ENCODE measurements at regions not wholly inside any gene's neighbourhood (a gene's known extent, or its start where the extent isn't known, plus 50 kb on each side); places are given as distances from the start of the nearest gene placed in this dataset.

GRCh38 chr12:126873701-126874100 lies 1393.3 kb upstream of the TMEM132C start:
- Histone ChIP-seq H3K27me3 (ENCODE audit: insufficient read depth, low read length) (no peaks in the 10 kb centered on the region), H3K36me3 (ENCODE audit: insufficient read depth, low read length) (no peaks in the 10 kb centered on the region), H3K4me1 (ENCODE audit: insufficient read depth, low read length) (no peaks in the 10 kb centered on the region), H3K27ac (ENCODE audit: low read depth, low read length) (no peak overlapping the region), H3K4me2 (ENCODE audit: insufficient read depth, low read length) (no peak overlapping the region), H3K4me3 (ENCODE audit: insufficient read depth, low read length) (no peak overlapping the region), H3K79me2 (ENCODE audit: insufficient read depth, low read length) (no peaks in the 10 kb centered on the region), H3K9me3 (ENCODE audit: low read depth, low read length) (no peaks in the 10 kb centered on the region), H4K20me1 (ENCODE audit: insufficient read depth, low read length) (no peaks in the 10 kb centered on the region), H2AFZ (ENCODE audit: low read length) (no peak overlapping the region)
- DNase-seq (ENCODE audit: insufficient read length, low spot score, missing footprints): no peak
- no peak for TF ChIP-seq CTCF (IDR thresholded peaks at IDR 0.05; ENCODE audit: extremely low read depth, low read depth, low read length)

- peak; percentile 93 for DNase-seq (ENCODE audit: insufficient read length, low spot score, missing footprints)
Measured at GRCh38 chr12:126874427-126875026, 1392.4 kb upstream of the TMEM132C start.

GRCh38 chr12:126879842-126880241 lies 1387.1 kb upstream of the TMEM132C start:
- no peak for DNase-seq (ENCODE audit: insufficient read length, low spot score, missing footprints)
- no peaks in the 10 kb centered on the region for H3K4me1 ChIP-seq (ENCODE audit: insufficient read depth, low read length)

More at GRCh38 chr12:126874427-126875026, 1392.4 kb upstream of the TMEM132C start:
- Histone ChIP-seq H3K4me3 (ENCODE audit: insufficient read depth, low read length) (no peak overlapping the region), H2AFZ (ENCODE audit: low read length) (no peak overlapping the region), H3K27me3 (ENCODE audit: insufficient read depth, low read length) (no peaks in the 10 kb centered on the region), H4K20me1 (ENCODE audit: insufficient read depth, low read length) (no peaks in the 10 kb centered on the region), H3K4me2 (ENCODE audit: insufficient read depth, low read length) (no peak overlapping the region), H3K4me1 (ENCODE audit: insufficient read depth, low read length) (no peaks in the 10 kb centered on the region), H3K27ac (ENCODE audit: low read depth, low read length) (no peak overlapping the region), H3K9me3 (ENCODE audit: low read depth, low read length) (no peaks in the 10 kb centered on the region), H3K36me3 (ENCODE audit: insufficient read depth, low read length) (no peaks in the 10 kb centered on the region), H3K79me2 (ENCODE audit: insufficient read depth, low read length) (no peaks in the 10 kb centered on the region)
- TF ChIP-seq CTCF (IDR thresholded peaks at IDR 0.05; ENCODE audit: extremely low read depth, low read depth, low read length): peak; percentile 81

GRCh38 chr12:126883697-126884096 lies 1383.3 kb upstream of the TMEM132C start:
- Histone ChIP-seq H3K36me3 (ENCODE audit: insufficient read depth, low read length) (no peaks in the 10 kb centered on the region), H3K4me1 (ENCODE audit: insufficient read depth, low read length) (no peaks in the 10 kb centered on the region), H4K20me1 (ENCODE audit: insufficient read depth, low read length) (no peaks in the 10 kb centered on the region), H3K27me3 (ENCODE audit: insufficient read depth, low read length) (no peaks in the 10 kb centered on the region), H3K4me3 (ENCODE audit: insufficient read depth, low read length) (no peak overlapping the region), H3K27ac (ENCODE audit: low read depth, low read length) (no peak overlapping the region), H3K79me2 (ENCODE audit: insufficient read depth, low read length) (no peaks in the 10 kb centered on the region), H3K9me3 (ENCODE audit: low read depth, low read length) (no peaks in the 10 kb centered on the region), H2AFZ (ENCODE audit: low read length) (no peak overlapping the region), H3K4me2 (ENCODE audit: insufficient read depth, low read length) (no peak overlapping the region)
- no peak for DNase-seq (ENCODE audit: insufficient read length, low spot score, missing footprints)
- TF ChIP-seq CTCF (IDR thresholded peaks at IDR 0.05; ENCODE audit: extremely low read depth, low read depth, low read length): no peak

More at GRCh38 chr12:126879842-126880241, 1387.1 kb upstream of the TMEM132C start:
- no peaks in the 10 kb centered on the region for H4K20me1 ChIP-seq (ENCODE audit: insufficient read depth, low read length)
- H2AFZ ChIP-seq (ENCODE audit: low read length): no peak overlapping the region
- H3K4me2 ChIP-seq (ENCODE audit: insufficient read depth, low read length): no peak overlapping the region
- TF ChIP-seq CTCF (IDR thresholded peaks at IDR 0.05; ENCODE audit: extremely low read depth, low read depth, low read length): no peak
- no peak overlapping the region for H3K4me3 ChIP-seq (ENCODE audit: insufficient read depth, low read length)
- no peak overlapping the region for H3K27ac ChIP-seq (ENCODE audit: low read depth, low read length)
- H3K27me3 ChIP-seq (ENCODE audit: insufficient read depth, low read length): no peaks in the 10 kb centered on the region
- H3K36me3 ChIP-seq (ENCODE audit: insufficient read depth, low read length): no peaks in the 10 kb centered on the region
- H3K79me2 ChIP-seq (ENCODE audit: insufficient read depth, low read length): no peaks in the 10 kb centered on the region
- H3K9me3 ChIP-seq (ENCODE audit: low read depth, low read length): no peaks in the 10 kb centered on the region
